GM23338 (cell line): ENCODE measurements at regions not wholly inside any gene's neighbourhood (a gene's known extent, or its start where the extent isn't known, plus 50 kb on each side); places are given as distances from the start of the nearest gene placed in this dataset.

Source experiments
- ATAC-seq: fragments of 200-7000 bp; cut with Tn5 transposase; 3 replicates; pipeline ENCODE4 v1.9.1; 2020
- DNase-seq: peaks from one replicate; pipeline ENCODE4 v3.0.0-alpha.2; 2015; ENCODE audit warnings: low spot score
- H2AFZ ChIP-seq: fragments of 200-600 bp; sonication (generic); 2 replicates; pipeline ENCODE4 v1.8.0; 2016; ENCODE audit warnings: antibody characterized with exemption, mild to moderate bottlenecking, moderate library complexity
- H3F3A ChIP-seq: fragments of 200-600 bp; sonication (generic); replicated peaks from 2 replicates; pipeline ENCODE4 v1.8.0; 2017; ENCODE audit warnings: antibody characterized with exemption, mixed run types, low read depth
- H3K27ac ChIP-seq: fragments of 200-600 bp; sonication (generic); 2 replicates; pipeline ENCODE4 v1.6.1; 2016; ENCODE audit warnings: low read depth
- H3K27me3 ChIP-seq: fragments of 200-600 bp; sonication (generic); 2 replicates; pipeline ENCODE4 v1.8.0; 2016; ENCODE audit warnings: mild to moderate bottlenecking, mixed run types, moderate library complexity; ENCODE audit not compliant: insufficient read depth
- H3K36me3 ChIP-seq: fragments of 200-600 bp; sonication (generic); 2 replicates; pipeline ENCODE4 v1.8.0; 2016; ENCODE audit warnings: mild to moderate bottlenecking; ENCODE audit not compliant: insufficient read depth
- H3K4me1 ChIP-seq: fragments of 200-600 bp; sonication (generic); 2 replicates; pipeline ENCODE4 v1.8.0; 2016; ENCODE audit warnings: mild to moderate bottlenecking, moderate library complexity; ENCODE audit not compliant: insufficient read depth
- H3K4me2 ChIP-seq: fragments of 200-600 bp; sonication (generic); 2 replicates; pipeline ENCODE4 v1.7.1; 2017; ENCODE audit warnings: mixed run types
- H3K4me3 ChIP-seq: fragments of 200-600 bp; sonication (generic); 2 replicates; pipeline ENCODE4 v1.6.1; 2016; ENCODE audit warnings: mixed run types
- H3K79me2 ChIP-seq: fragments of 200-600 bp; sonication (generic); replicated peaks from 2 replicates; pipeline ENCODE4 v1.8.0; 2017; ENCODE audit warnings: mild to moderate bottlenecking; ENCODE audit not compliant: insufficient read depth
- H3K9me2 ChIP-seq: fragments of 200-600 bp; sonication (generic); 2 replicates; pipeline ENCODE4 v1.8.0; 2017; ENCODE audit not compliant: insufficient read depth
- H4K20me1 ChIP-seq: fragments of 200-600 bp; sonication (generic); replicated peaks from 2 replicates; pipeline ENCODE4 v1.8.0; 2017; ENCODE audit warnings: mild to moderate bottlenecking; ENCODE audit not compliant: insufficient read depth
- H3K27ac Mint-ChIP-seq: 2 replicates; pipeline ENCODE4 v1.8.0; 2020; ENCODE audit warnings: inconsistent platforms, mild to moderate bottlenecking, moderate library complexity, mixed read lengths
- H3K27me3 Mint-ChIP-seq: 3 replicates; pipeline ENCODE4 v1.8.0; 2022; ENCODE audit warnings: low read depth, mild to moderate bottlenecking, moderate library complexity, mixed read lengths, inconsistent platforms; ENCODE audit not compliant: insufficient read depth, poor library complexity
- H3K36me3 Mint-ChIP-seq: 3 replicates; pipeline ENCODE4 v1.8.0; 2021; ENCODE audit warnings: low read depth, mild to moderate bottlenecking, inconsistent platforms, moderate library complexity, mixed read lengths
- H3K4me1 Mint-ChIP-seq: 3 replicates; pipeline ENCODE4 v1.8.0; 2020; ENCODE audit warnings: mild to moderate bottlenecking, inconsistent platforms, mixed read lengths
- H3K4me3 Mint-ChIP-seq: 3 replicates; pipeline ENCODE4 v1.8.0; 2021; ENCODE audit warnings: moderate library complexity, mild to moderate bottlenecking, inconsistent platforms, mixed read lengths
- H3K9me3 Mint-ChIP-seq: 3 replicates; pipeline ENCODE4 v1.8.0; 2020; ENCODE audit warnings: moderate library complexity, mild to moderate bottlenecking, inconsistent platforms, mixed read lengths
- CREB1 ChIP-seq: fragments of 250-450 bp; sonication (Bioruptor Pico); IDR thresholded peaks from 2 replicates; pipeline ENCODE4 v1.5.0; 2020; ENCODE audit warnings: low read depth, mild to moderate bottlenecking, moderate library complexity
- CTCF ChIP-seq, 2 experiments: fragments of 200-600 bp in 1 of 2; sonication (generic) in 1 of 2; conservative IDR thresholded peaks; 2 replicates each; pipeline versions ENCODE4 v1.5.1 to v1.6.1; 2016 to 2017; ENCODE audit warnings: antibody characterized with exemption in 2 of 2, low read depth in 2 of 2, mild to moderate bottlenecking in 2 of 2, moderate library complexity in 1 of 2
- EZH2 ChIP-seq: fragments of 200-600 bp; sonication (generic); IDR thresholded peaks from one replicate; pipeline ENCODE4 v1.8.0; 2017; ENCODE audit warnings: antibody characterized with exemption, mild to moderate bottlenecking, low read depth; ENCODE audit not compliant: unreplicated experiment
- JUNB ChIP-seq: IDR thresholded peaks from one replicate; pipeline ENCODE4 v1.6.1; 2016; ENCODE audit warnings: antibody characterized with exemption; ENCODE audit not compliant: unreplicated experiment
- POLR2AphosphoS5 ChIP-seq: IDR thresholded peaks from 2 replicates; pipeline ENCODE4 v1.6.1; 2016; ENCODE audit warnings: antibody characterized with exemption, low read depth
- STAT1 ChIP-seq: IDR thresholded peaks from one replicate; pipeline ENCODE4 v1.6.1; 2016; ENCODE audit warnings: antibody characterized with exemption; ENCODE audit not compliant: unreplicated experiment
- ZNF114 ChIP-seq: fragments of 250-450 bp; sonication (Bioruptor Pico); IDR thresholded peaks from 2 replicates; pipeline ENCODE4 v1.5.0; 2020; ENCODE audit warnings: mild to moderate bottlenecking, moderate library complexity
- ZNF331 ChIP-seq: fragments of 250-450 bp; sonication (Bioruptor Pico); IDR thresholded peaks from 2 replicates; pipeline ENCODE4 v1.5.0; 2020; ENCODE audit warnings: low read depth, mild to moderate bottlenecking, moderate library complexity
- ZNF462 ChIP-seq: fragments of 250-450 bp; sonication (Bioruptor Pico); IDR thresholded peaks from 2 replicates; pipeline ENCODE4 v1.5.0; 2020; ENCODE audit warnings: mild to moderate bottlenecking, moderate library complexity

DNA sequence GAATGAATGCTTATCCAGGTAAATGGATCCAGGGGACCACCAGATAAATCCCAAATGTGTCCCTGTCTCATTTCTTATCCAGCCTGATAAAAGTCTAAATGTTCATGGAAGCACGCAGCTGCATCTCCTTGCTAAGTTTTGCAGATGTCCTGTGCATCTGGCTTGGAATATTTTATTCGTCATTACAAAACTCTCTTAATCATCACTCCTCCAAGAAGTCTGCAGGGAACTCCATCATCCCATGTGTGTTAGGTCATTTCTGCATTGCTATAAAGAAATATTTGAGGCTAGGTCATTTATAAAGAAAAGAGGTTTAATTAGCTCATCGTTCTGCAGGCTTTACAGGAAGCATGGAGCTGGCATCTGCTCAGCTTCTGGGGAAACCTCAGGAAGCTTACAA, 297.2 kb downstream of the HS3ST1 start:
- Mint-ChIP-seq H3K4me1 (no peaks in the 10 kb centered on the region; the same call in 2 of the 3 replicates), H3K4me3 (no peak overlapping the region)

DNA sequence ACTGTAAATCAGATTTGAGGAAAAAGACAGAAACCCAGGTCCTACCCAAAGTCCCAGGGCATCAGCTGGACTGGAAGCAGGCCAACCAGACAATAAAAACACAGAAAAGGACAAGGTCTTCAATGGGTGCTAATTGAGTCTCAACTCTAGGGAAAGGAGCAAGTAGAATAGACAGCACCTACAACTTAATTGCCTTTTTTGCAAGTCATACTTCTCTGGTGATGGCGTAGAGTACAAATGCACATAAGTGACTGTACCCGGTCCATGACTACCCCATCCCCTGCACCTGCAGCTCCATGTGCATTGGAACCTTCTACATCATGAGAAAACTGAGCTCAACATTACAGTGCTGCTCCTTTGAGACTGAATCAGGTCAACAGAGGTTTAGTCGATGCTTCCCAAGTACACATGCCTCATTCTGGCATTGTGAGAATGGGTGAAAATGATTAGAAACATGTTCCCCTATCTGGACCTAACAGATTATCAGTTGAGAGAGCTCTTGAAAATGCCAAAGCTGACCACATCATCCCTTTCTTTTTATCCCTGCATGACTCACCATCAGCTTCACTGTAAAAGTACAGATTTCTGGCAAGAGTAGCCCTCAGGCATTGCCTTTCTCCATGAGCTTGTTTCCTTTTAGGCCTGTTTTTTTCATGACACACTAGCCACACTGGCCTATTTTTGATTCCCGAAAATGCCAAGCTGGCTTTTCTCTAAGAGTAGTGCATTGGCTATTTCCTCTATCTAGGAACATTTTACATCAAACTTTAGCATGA, 298.3 kb downstream of the HS3ST1 start:
- H3F3A ChIP-seq = no peaks in the 10 kb centered on the region
- no peak overlapping the region for H3K27ac Mint-ChIP-seq
- H4K20me1 ChIP-seq = no peaks in the 10 kb centered on the region
- no peaks in the 10 kb centered on the region; the same call in 2 of the 3 replicates for H3K4me1 Mint-ChIP-seq
- H3K27me3 Mint-ChIP-seq = peaks cover 3% of the 10 kb centered on the region
- no peaks in the 10 kb centered on the region; the same call in 2 of the 3 replicates for H3K9me3 Mint-ChIP-seq
- H3K4me3 Mint-ChIP-seq = no peak overlapping the region
- no peaks in the 10 kb centered on the region for H3K36me3 ChIP-seq
- H3K79me2 ChIP-seq = no peaks in the 10 kb centered on the region
- H3K4me1 ChIP-seq = no peaks in the 10 kb centered on the region
- H3K27me3 ChIP-seq = no peaks in the 10 kb centered on the region
- no peaks in the 10 kb centered on the region for H3K9me2 ChIP-seq
- ATAC-seq (no peak), DNase-seq (no peak)
- TF ChIP-seq STAT1 (no peak), EZH2 (no peak)
- no peak overlapping the region for H2AFZ ChIP-seq
- H3K4me3 ChIP-seq = no peak overlapping the region
- no peaks in the 10 kb centered on the region for H3K36me3 Mint-ChIP-seq
- no peak overlapping the region for H3K4me2 ChIP-seq
- H3K27ac ChIP-seq = no peak overlapping the region

More for the DNA sequence above, 297.2 kb downstream of the HS3ST1 start:
- Histone ChIP-seq H3K79me2 (no peaks in the 10 kb centered on the region), H3K4me2 (no peak overlapping the region), H3K27me3 (no peaks in the 10 kb centered on the region), H3K4me1 (no peaks in the 10 kb centered on the region), H3F3A (no peaks in the 10 kb centered on the region), H2AFZ (no peak overlapping the region), H3K36me3 (no peaks in the 10 kb centered on the region), H3K4me3 (no peak overlapping the region), H4K20me1 (no peaks in the 10 kb centered on the region), H3K9me2 (no peaks in the 10 kb centered on the region), H3K27ac (no peak overlapping the region)
- Mint-ChIP-seq H3K9me3 (no peaks in the 10 kb centered on the region; the same call in 2 of the 3 replicates), H3K36me3 (no peaks in the 10 kb centered on the region), H3K27ac (no peak overlapping the region), H3K27me3 (peaks cover 3% of the 10 kb centered on the region)
- DNase-seq (no peak), ATAC-seq (no peak)
- TF ChIP-seq POLR2AphosphoS5 (no peak), CTCF (conservative IDR thresholded peaks at IDR 0.05; ENCODE audit: low read depth in 2 of 2) (no peak), ZNF114 (no peak), ZNF331 (CRISPR knock-in tag) (no peak)

DNA sequence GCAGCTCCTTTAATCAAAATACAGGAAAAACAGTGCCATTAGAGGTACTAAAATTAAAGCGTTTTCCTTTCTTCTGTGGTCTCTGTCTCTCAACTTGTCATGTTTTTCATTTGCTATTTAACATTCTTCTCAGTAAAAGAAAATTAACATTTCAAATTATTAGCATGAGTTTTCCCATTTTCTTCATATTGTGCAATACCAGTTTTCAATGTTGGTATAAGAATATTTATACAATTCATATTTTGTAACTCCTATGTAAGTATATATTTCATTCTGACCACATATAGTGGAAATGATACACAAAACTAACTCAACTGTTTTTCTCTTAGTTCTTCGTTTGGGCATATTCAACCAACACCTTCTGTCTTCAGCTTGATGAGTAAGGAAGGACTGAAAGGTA, 308.3 kb downstream of the HS3ST1 start:
- DNase-seq = no peak
- H3K4me2 ChIP-seq = no peak overlapping the region
- peaks cover 7% of the 10 kb centered on the region for H3K4me1 ChIP-seq
- Mint-ChIP-seq H3K9me3 (peaks cover 4% of the 10 kb centered on the region; the same call in 2 of the 3 replicates), H3K4me1 (peaks cover 15% of the 10 kb centered on the region), H3K4me3 (no peak overlapping the region), H3K27me3 (no peaks in the 10 kb centered on the region), H3K27ac (no peak overlapping the region), H3K36me3 (no peaks in the 10 kb centered on the region)
- no peak overlapping the region for H3K4me3 ChIP-seq
- ATAC-seq = no peak
- no peaks in the 10 kb centered on the region for H3K9me2 ChIP-seq
- H2AFZ ChIP-seq = no peak overlapping the region
- no peaks in the 10 kb centered on the region for H3K36me3 ChIP-seq
- no peaks in the 10 kb centered on the region for H4K20me1 ChIP-seq
- no peaks in the 10 kb centered on the region for H3K27me3 ChIP-seq
- H3F3A ChIP-seq = no peaks in the 10 kb centered on the region
- no peaks in the 10 kb centered on the region for H3K79me2 ChIP-seq
- no peak overlapping the region for H3K27ac ChIP-seq
- TF ChIP-seq ZNF462 (CRISPR knock-in tag) (no peak), STAT1 (no peak), ZNF114 (no peak), POLR2AphosphoS5 (no peak), JUNB (no peak), CREB1 (CRISPR knock-in tag) (no peak)
